SK-N-SH treated with all-trans-retinoic acid at 6 μM for 48 hours (cell line): ENCODE measurements at regions not wholly inside any gene's neighbourhood (a gene's known extent, or its start where the extent isn't known, plus 50 kb on each side); places are given as distances from the start of the nearest gene placed in this dataset.
"Not testable (repeated sequence)": the region's sequence is repeated elsewhere in the genome, so short reads cannot be mapped to it uniquely, and the experiment has no call there.

Source experiments
- CSDC2 ChIP-seq: fragments of 250-450 bp; sonication (Bioruptor Pico); IDR thresholded peaks from 2 replicates; pipeline ENCODE4 v1.5.0; 2020; ENCODE audit warnings: mild to moderate bottlenecking, moderate library complexity
- ESRRG ChIP-seq: fragments of 250-450 bp; sonication (Bioruptor Pico); IDR thresholded peaks from 2 replicates; pipeline ENCODE4 v1.6.1; 2021; ENCODE audit warnings: mild to moderate bottlenecking
- GLIS3 ChIP-seq: fragments of 250-450 bp; sonication (Bioruptor Pico); IDR thresholded peaks from 2 replicates; pipeline ENCODE4 v1.5.0; 2020; ENCODE audit warnings: mild to moderate bottlenecking, moderate library complexity
- ISL1 ChIP-seq: fragments of 250-450 bp; sonication (Bioruptor Pico); IDR thresholded peaks from 2 replicates; pipeline ENCODE4 v2.1.2; 2022; ENCODE audit warnings: mild to moderate bottlenecking, moderate library complexity
- OSR1 ChIP-seq: fragments of 250-450 bp; sonication (Bioruptor Pico); IDR thresholded peaks from 2 replicates; pipeline ENCODE4 v1.8.0; 2022; ENCODE audit warnings: moderate library complexity, mild to moderate bottlenecking, inconsistent platforms
- POU6F1 ChIP-seq: fragments of 250-450 bp; sonication (Bioruptor Pico); IDR thresholded peaks from 2 replicates; pipeline ENCODE4 v1.8.0; 2021; ENCODE audit warnings: low read depth, mild to moderate bottlenecking, moderate library complexity, borderline replicate concordance
- PPARA ChIP-seq: fragments of 250-450 bp; sonication (Bioruptor Pico); IDR thresholded peaks from 2 replicates; pipeline ENCODE4 v1.5.0; 2020; ENCODE audit warnings: mild to moderate bottlenecking, borderline replicate concordance
- RARB ChIP-seq: fragments of 250-450 bp; sonication (Bioruptor Pico); IDR thresholded peaks from 2 replicates; pipeline ENCODE4 v1.8.0; 2021; ENCODE audit warnings: mild to moderate bottlenecking, moderate library complexity
- TOX ChIP-seq: fragments of 250-450 bp; sonication (Bioruptor Pico); IDR thresholded peaks from 2 replicates; pipeline ENCODE4 v1.8.0; 2021; ENCODE audit warnings: mild to moderate bottlenecking, moderate library complexity, borderline replicate concordance
- ZNF565 ChIP-seq: fragments of 450-650 bp; formaldehyde crosslinking; conservative IDR thresholded peaks from 2 replicates; pipeline ENCODE4 v1.5.0; 2020; ENCODE audit warnings: low read depth, mild to moderate bottlenecking, moderate library complexity
- ZNF70 ChIP-seq: fragments of 450-650 bp; formaldehyde crosslinking; IDR thresholded peaks from 2 replicates; pipeline ENCODE4 v1.5.0; 2020; ENCODE audit warnings: mild to moderate bottlenecking, moderate library complexity
- TF ChIP-seq, protein P1 (sequence below): fragments of 250-450 bp; sonication (Bioruptor Pico); IDR thresholded peaks from 2 replicates; pipeline ENCODE4 v1.8.0; 2020; ENCODE audit warnings: mild to moderate bottlenecking, moderate library complexity, borderline replicate concordance

GRCh38 chr9:67086862-67087261, 94.5 kb upstream of the SPATA31A3 start:
- TF ChIP-seq RARB; ZNF70 (CRISPR knock-in tag); POU6F1 (CRISPR knock-in tag); ZNF565; TOX (CRISPR knock-in tag); OSR1 (CRISPR knock-in tag); CSDC2; ISL1; ESRRG (CRISPR knock-in tag); PPARA (CRISPR knock-in tag); GLIS3 (CRISPR knock-in tag): not testable (repeated sequence)
- TF ChIP-seq, protein P1, sequence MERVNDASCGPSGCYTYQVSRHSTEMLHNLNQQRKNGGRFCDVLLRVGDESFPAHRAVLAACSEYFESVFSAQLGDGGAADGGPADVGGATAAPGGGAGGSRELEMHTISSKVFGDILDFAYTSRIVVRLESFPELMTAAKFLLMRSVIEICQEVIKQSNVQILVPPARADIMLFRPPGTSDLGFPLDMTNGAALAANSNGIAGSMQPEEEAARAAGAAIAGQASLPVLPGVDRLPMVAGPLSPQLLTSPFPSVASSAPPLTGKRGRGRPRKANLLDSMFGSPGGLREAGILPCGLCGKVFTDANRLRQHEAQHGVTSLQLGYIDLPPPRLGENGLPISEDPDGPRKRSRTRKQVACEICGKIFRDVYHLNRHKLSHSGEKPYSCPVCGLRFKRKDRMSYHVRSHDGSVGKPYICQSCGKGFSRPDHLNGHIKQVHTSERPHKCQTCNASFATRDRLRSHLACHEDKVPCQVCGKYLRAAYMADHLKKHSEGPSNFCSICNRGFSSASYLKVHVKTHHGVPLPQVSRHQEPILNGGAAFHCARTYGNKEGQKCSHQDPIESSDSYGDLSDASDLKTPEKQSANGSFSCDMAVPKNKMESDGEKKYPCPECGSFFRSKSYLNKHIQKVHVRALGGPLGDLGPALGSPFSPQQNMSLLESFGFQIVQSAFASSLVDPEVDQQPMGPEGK (CRISPR knock-in tag) = not testable (repeated sequence)
